ENCODE measurements at regions not wholly inside any gene's neighbourhood (a gene's known extent, or its start where the extent isn't known, plus 50 kb on each side); places are given as distances from the start of the nearest gene placed in this dataset.
"Not testable (repeated sequence)": the region's sequence is repeated elsewhere in the genome, so short reads cannot be mapped to it uniquely, and the experiment has no call there.

DNA sequence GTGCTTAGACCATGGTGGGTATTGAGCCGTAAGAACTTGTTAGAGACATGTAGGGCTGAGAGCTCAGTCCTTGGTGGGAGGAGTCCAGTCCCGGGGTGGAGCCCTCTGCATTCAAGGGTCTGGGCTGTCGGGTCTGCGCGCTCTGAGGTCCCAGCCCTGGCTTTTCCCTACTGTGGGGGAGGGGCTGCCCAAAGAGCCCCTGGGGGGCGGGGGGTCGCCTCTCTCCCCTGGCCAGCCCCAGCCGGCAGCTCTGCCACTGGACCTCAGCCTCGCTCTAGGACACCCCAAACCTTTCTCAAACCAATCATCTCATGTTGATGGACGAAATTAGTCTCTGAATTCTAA, 1006.4 kb downstream of the BRD1 start:
- Histone ChIP-seq H3K27ac (no peak overlapping the region), H3K4me1 (ENCODE audit: low read depth) (no peaks in the 10 kb centered on the region), H3K27me3 (no peaks in the 10 kb centered on the region), H3K9me3 (ENCODE audit: low read depth) (no peaks in the 10 kb centered on the region), H3K4me3 (no peak overlapping the region), H3K36me3 (no peaks in the 10 kb centered on the region)
- no peak for TF ChIP-seq CTCF (IDR thresholded peaks at IDR 0.05; ENCODE audit: low read depth, low read length)
- no peak for DNase-seq (ENCODE audit: low read depth in 1 of 2, low spot score in 1 of 2)

DNA sequence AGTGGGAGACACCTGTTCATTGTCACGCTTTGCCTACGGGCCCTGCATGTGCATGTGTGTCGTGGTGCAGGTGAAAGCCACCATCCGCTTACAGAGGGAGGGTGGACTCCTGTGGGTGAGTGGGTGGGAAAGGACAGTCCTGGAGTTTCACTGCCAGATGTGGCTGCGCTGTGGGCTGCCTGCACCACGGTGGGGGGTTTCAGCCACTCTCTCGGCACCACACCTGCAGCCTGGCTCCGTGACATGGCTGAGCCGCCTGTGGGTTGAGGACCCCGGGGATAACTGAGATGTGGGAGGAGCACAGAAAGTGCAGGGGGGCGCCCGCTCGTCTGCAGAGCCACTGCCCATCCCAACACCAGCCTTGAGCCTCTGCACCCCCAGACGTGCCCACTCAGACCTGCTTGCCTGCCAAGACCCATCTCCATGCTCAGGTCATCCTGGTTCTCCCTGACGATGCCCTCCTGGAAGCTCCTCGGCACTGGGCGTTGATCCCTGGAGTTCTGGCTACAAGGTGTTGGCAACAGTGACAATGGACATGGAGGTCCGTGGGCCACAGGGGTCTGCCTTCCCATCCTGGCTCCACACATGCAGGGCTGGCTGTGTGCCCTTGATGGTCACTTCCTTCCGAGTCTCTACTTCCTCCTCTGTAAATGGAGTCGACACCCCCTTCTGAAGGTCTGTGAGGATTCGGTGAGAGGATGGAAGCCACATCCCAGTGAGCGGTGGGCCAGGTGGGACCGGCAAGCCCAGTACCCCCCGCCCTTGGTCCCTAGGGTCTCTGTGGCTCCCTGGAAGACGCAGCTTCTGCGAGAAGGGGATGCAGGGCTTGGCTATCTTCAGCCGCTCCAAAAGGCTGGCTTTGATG, 1007.0 kb downstream of the BRD1 start:
- Histone ChIP-seq H3K36me3 (no peaks in the 10 kb centered on the region), H3K4me3 (no peak overlapping the region), H3K27me3 (no peaks in the 10 kb centered on the region), H3K9me3 (ENCODE audit: low read depth) (no peaks in the 10 kb centered on the region), H3K27ac (no peak overlapping the region), H3K4me1 (ENCODE audit: low read depth) (no peaks in the 10 kb centered on the region)
- no peak for DNase-seq (ENCODE audit: low read depth in 1 of 2, low spot score in 1 of 2)
- TF ChIP-seq CTCF (IDR thresholded peaks at IDR 0.05; ENCODE audit: low read depth, low read length), result no peak

GRCh38 chr22:48819961-48820360, 1007.7 kb downstream of the BRD1 start:
- H3K4me3 ChIP-seq, result no peak overlapping the region
- H3K27ac ChIP-seq, result no peak overlapping the region
- TF ChIP-seq CTCF (IDR thresholded peaks at IDR 0.05; ENCODE audit: low read depth, low read length), result no peak
- peaks cover 3% of the 10 kb centered on the region for H3K9me3 ChIP-seq (ENCODE audit: low read depth)
- no peak for DNase-seq (ENCODE audit: low read depth in 1 of 2, low spot score in 1 of 2)
- H3K36me3 ChIP-seq, result no peaks in the 10 kb centered on the region
- no peaks in the 10 kb centered on the region for H3K4me1 ChIP-seq (ENCODE audit: low read depth)
- H3K27me3 ChIP-seq, result no peaks in the 10 kb centered on the region

GRCh38 chr22:48819232-48819631, 1008.4 kb downstream of the BRD1 start:
- H3K27me3 ChIP-seq, result no peaks in the 10 kb centered on the region
- no peak overlapping the region for H3K4me3 ChIP-seq
- no peak for TF ChIP-seq CTCF (IDR thresholded peaks at IDR 0.05; ENCODE audit: low read depth, low read length)
- no peaks in the 10 kb centered on the region for H3K4me1 ChIP-seq (ENCODE audit: low read depth)
- no peaks in the 10 kb centered on the region for H3K36me3 ChIP-seq
- peaks cover 3% of the 10 kb centered on the region for H3K9me3 ChIP-seq (ENCODE audit: low read depth)
- no peak for DNase-seq (ENCODE audit: low read depth in 1 of 2, low spot score in 1 of 2)
- no peak overlapping the region for H3K27ac ChIP-seq

DNA sequence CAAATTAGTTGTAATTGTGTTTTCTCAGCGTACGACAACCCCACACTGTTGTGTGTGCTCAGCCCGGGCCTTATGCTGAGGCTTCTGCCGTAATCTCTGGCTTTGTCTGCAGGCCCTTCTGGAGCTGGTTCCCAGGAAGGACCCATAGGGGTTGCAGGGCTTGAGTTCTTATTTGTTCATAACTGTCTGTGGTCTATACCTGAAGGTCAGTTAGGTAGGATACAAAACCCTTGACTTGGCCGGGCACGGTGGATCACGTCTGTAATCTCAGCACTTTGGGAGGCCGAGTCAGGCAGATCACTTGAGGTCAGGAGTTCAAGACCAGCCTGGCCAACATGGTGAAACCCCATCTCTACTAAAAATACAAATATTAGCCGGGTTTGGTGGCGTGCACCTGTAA, 1010.2 kb downstream of the BRD1 start:
- H3K36me3 ChIP-seq; H3K4me1 ChIP-seq (ENCODE audit: low read depth); H3K4me3 ChIP-seq: not testable (repeated sequence)

DNA sequence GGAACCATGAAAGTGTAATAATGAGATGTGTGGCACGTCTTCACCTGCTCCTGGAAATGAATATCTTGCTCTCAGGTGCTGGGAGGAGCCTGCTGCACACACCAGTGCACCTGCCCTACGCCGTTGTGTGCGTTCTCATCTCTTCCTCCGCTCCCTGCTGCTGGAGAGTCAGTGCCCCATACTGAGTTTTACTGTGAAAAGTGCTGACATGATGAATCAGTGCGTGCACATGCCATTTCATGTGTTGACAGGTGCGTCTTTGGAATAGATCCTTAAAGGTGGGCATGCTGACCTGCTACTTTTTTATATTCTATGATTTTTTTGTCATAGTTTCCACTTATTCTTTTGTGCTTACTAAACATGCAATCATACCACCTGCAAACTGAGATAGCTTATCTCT, 1015.8 kb downstream of the BRD1 start:
- H3K27ac ChIP-seq, result no peak overlapping the region
- H3K4me3 ChIP-seq, result no peak overlapping the region
- peaks cover 3% of the 10 kb centered on the region for H3K9me3 ChIP-seq (ENCODE audit: low read depth)
- H3K4me1 ChIP-seq (ENCODE audit: low read depth), result no peaks in the 10 kb centered on the region
- DNase-seq (ENCODE audit: low read depth in 1 of 2, low spot score in 1 of 2), result no peak
- no peaks in the 10 kb centered on the region for H3K27me3 ChIP-seq
- no peak for TF ChIP-seq CTCF (IDR thresholded peaks at IDR 0.05; ENCODE audit: low read depth, low read length)
- no peaks in the 10 kb centered on the region for H3K36me3 ChIP-seq

More for the DNA sequence above, 1010.2 kb downstream of the BRD1 start:
- not testable (repeated sequence) for H3K27me3 ChIP-seq; DNase-seq (ENCODE audit: low read depth in 1 of 2, low spot score in 1 of 2); H3K27ac ChIP-seq; H3K9me3 ChIP-seq (ENCODE audit: low read depth)
